Liver (tissue), 8 donors: ENCODE measurements at regions not wholly inside any gene's neighbourhood (a gene's known extent, or its start where the extent isn't known, plus 50 kb on each side); places are given as distances from the start of the nearest gene placed in this dataset.

ENCODE experiments used
- DNase-seq: peaks from one replicate; pipeline ENCODE4 v3.0.0-alpha.2; 2017; ENCODE audit warnings: low spot score
- H3K27ac ChIP-seq, 2 donors: one replicate each; pipeline ENCODE4 v1.7.0; 2013; ENCODE audit warnings: inconsistent platforms in 2 of 2, low read length in 2 of 2, control low read depth in 1 of 2, low read depth in 1 of 2, mild to moderate bottlenecking in 1 of 2
- H3K27me3 ChIP-seq, 4 donors: one replicate each; pipeline versions ENCODE4 v1.6.1 to v1.7.0; 2013; ENCODE audit warnings: low read length in 3 of 4, inconsistent platforms in 1 of 4, mild to moderate bottlenecking in 1 of 4, moderate library complexity in 1 of 4; ENCODE audit not compliant: control insufficient read depth in 4 of 4, insufficient read depth in 4 of 4
- H3K36me3 ChIP-seq, 4 donors: one replicate each; pipeline versions ENCODE4 v1.6.1 to v1.7.0; 2013; ENCODE audit warnings: low read length in 3 of 4, mild to moderate bottlenecking in 3 of 4, low read depth in 1 of 4, moderate library complexity in 1 of 4; ENCODE audit not compliant: control insufficient read depth in 4 of 4, insufficient read depth in 3 of 4
- H3K4me1 ChIP-seq, 4 donors: one replicate each; pipeline versions ENCODE4 v1.6.1 to v1.7.0; 2013; ENCODE audit warnings: low read length in 3 of 4, mild to moderate bottlenecking in 3 of 4, moderate library complexity in 1 of 4; ENCODE audit not compliant: control insufficient read depth in 4 of 4, insufficient read depth in 4 of 4
- H3K4me3 ChIP-seq, 3 donors: one replicate each; pipeline versions ENCODE4 v1.6.1 to v1.7.0; 2013; ENCODE audit warnings: low read length in 3 of 3, control low read depth in 1 of 3, low read depth in 1 of 3, mild to moderate bottlenecking in 1 of 3
- H3K9ac ChIP-seq, 2 donors: one replicate each; pipeline ENCODE4 v1.7.0; 2013; ENCODE audit warnings: low read length in 2 of 2, mild to moderate bottlenecking in 2 of 2, moderate library complexity in 2 of 2, control low read depth in 1 of 2, low read depth in 1 of 2
- H3K9me3 ChIP-seq, 4 donors: one replicate each; pipeline versions ENCODE4 v1.6.1 to v1.7.0; 2013; ENCODE audit warnings: low read length in 3 of 4; ENCODE audit not compliant: control insufficient read depth in 4 of 4
- EGR1 ChIP-seq, 2 donors: IDR thresholded peaks; 2 replicates each; pipeline ENCODE4 v1.6.1; 2016 to 2018; ENCODE audit warnings: antibody characterized with exemption in 2 of 2, low read depth in 2 of 2
- FOXA1 ChIP-seq: IDR thresholded peaks from 2 replicates; pipeline ENCODE4 v1.6.1; 2016; ENCODE audit warnings: antibody characterized with exemption
- FOXA2 ChIP-seq: IDR thresholded peaks from 2 replicates; pipeline ENCODE4 v1.6.1; 2016; ENCODE audit warnings: antibody characterized with exemption
- JUND ChIP-seq, 2 donors: IDR thresholded peaks; 2 replicates each; pipeline ENCODE4 v1.6.1; 2016; ENCODE audit warnings: antibody characterized with exemption in 2 of 2
- RAD21 ChIP-seq, 2 donors: IDR thresholded peaks; 2 replicates each; pipeline ENCODE4 v1.6.1; 2016; ENCODE audit warnings: antibody characterized with exemption in 2 of 2, mild to moderate bottlenecking in 2 of 2
- RXRA ChIP-seq, 2 donors: IDR thresholded peaks; 2 replicates each; pipeline ENCODE4 v1.6.1; 2017 to 2018; ENCODE audit warnings: antibody characterized with exemption in 2 of 2, mild to moderate bottlenecking in 1 of 2
- TAF1 ChIP-seq: conservative IDR thresholded peaks from 2 replicates; pipeline ENCODE4 v1.6.1; 2016; ENCODE audit warnings: antibody characterized with exemption, mild to moderate bottlenecking
- YY1 ChIP-seq: IDR thresholded peaks from 2 replicates; pipeline ENCODE4 v1.6.1; 2016; ENCODE audit warnings: antibody characterized with exemption, mild to moderate bottlenecking
- WGBS: extraction: QIAGEN DNeasy Blood & Tissue Kit; methylation state at CpG from one replicate; pipeline ENCODE4 v1.1.7; 2013; 5-methylcytosine and 5-hydroxymethylcytosine counted together
- TF ChIP-seq, protein P1 (sequence below): fragments of 150-350 bp; IDR thresholded peaks from 2 replicates; pipeline ENCODE4 v1.5.1; 2017; ENCODE audit warnings: improper control_type of control experiment, low read depth, low read length; ENCODE audit not compliant: missing input control
- TF ChIP-seq, protein P2 (sequence below): IDR thresholded peaks from 2 replicates; pipeline ENCODE4 v1.6.1; 2016; ENCODE audit warnings: antibody characterized with exemption, mild to moderate bottlenecking
- TF ChIP-seq, protein P3 (sequence below): IDR thresholded peaks from 2 replicates; pipeline ENCODE4 v1.6.1; 2016; ENCODE audit warnings: antibody characterized with exemption
- donor health status: healthy.
- donor health status: healthy.
- donor health status: healthy.
- donor health status: healthy.
- donor health status: healthy.

DNA sequence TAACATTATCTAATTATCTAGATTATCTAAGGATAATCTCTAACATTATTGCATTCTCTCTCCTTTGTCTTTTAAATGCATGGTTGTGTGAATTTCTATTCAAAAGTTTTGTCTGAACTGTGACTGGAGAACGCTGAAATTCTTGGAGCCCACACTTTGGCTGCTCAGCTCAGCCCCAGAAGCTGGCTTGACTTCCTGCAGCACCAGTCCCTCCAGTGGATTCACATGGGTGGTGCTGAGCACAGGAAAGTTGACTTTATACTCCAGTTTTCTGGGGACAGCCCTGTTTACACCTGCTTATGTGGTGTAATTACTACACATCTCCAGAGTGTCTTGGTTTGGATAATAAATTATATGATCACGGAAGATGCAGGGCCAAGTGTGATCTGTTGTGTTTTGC lies 255.1 kb upstream of the NOX3 start:
- Histone ChIP-seq H3K9ac (no peak overlapping the region), H3K4me3 (no peak overlapping the region), H3K27me3 (no peaks in the 10 kb centered on the region), H3K4me1 (no peaks in the 10 kb centered on the region), H3K36me3 (no peaks in the 10 kb centered on the region), H3K27ac (no peak overlapping the region), H3K9me3 (no peaks in the 10 kb centered on the region)
- TF ChIP-seq, protein P1, sequence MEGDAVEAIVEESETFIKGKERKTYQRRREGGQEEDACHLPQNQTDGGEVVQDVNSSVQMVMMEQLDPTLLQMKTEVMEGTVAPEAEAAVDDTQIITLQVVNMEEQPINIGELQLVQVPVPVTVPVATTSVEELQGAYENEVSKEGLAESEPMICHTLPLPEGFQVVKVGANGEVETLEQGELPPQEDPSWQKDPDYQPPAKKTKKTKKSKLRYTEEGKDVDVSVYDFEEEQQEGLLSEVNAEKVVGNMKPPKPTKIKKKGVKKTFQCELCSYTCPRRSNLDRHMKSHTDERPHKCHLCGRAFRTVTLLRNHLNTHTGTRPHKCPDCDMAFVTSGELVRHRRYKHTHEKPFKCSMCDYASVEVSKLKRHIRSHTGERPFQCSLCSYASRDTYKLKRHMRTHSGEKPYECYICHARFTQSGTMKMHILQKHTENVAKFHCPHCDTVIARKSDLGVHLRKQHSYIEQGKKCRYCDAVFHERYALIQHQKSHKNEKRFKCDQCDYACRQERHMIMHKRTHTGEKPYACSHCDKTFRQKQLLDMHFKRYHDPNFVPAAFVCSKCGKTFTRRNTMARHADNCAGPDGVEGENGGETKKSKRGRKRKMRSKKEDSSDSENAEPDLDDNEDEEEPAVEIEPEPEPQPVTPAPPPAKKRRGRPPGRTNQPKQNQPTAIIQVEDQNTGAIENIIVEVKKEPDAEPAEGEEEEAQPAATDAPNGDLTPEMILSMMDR, result no peak
- TF ChIP-seq YY1 (no peak), RAD21 (IDR thresholded peaks at IDR 0.05) (no peak), EGR1 (IDR thresholded peaks at IDR 0.05; ENCODE audit: low read depth in 2 of 2) (no peak), FOXA1 (no peak), TAF1 (no peak), RXRA (IDR thresholded peaks at IDR 0.05) (no peak)
- TF ChIP-seq, protein P2, sequence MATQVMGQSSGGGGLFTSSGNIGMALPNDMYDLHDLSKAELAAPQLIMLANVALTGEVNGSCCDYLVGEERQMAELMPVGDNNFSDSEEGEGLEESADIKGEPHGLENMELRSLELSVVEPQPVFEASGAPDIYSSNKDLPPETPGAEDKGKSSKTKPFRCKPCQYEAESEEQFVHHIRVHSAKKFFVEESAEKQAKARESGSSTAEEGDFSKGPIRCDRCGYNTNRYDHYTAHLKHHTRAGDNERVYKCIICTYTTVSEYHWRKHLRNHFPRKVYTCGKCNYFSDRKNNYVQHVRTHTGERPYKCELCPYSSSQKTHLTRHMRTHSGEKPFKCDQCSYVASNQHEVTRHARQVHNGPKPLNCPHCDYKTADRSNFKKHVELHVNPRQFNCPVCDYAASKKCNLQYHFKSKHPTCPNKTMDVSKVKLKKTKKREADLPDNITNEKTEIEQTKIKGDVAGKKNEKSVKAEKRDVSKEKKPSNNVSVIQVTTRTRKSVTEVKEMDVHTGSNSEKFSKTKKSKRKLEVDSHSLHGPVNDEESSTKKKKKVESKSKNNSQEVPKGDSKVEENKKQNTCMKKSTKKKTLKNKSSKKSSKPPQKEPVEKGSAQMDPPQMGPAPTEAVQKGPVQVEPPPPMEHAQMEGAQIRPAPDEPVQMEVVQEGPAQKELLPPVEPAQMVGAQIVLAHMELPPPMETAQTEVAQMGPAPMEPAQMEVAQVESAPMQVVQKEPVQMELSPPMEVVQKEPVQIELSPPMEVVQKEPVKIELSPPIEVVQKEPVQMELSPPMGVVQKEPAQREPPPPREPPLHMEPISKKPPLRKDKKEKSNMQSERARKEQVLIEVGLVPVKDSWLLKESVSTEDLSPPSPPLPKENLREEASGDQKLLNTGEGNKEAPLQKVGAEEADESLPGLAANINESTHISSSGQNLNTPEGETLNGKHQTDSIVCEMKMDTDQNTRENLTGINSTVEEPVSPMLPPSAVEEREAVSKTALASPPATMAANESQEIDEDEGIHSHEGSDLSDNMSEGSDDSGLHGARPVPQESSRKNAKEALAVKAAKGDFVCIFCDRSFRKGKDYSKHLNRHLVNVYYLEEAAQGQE, result no peak
- TF ChIP-seq, protein P3, sequence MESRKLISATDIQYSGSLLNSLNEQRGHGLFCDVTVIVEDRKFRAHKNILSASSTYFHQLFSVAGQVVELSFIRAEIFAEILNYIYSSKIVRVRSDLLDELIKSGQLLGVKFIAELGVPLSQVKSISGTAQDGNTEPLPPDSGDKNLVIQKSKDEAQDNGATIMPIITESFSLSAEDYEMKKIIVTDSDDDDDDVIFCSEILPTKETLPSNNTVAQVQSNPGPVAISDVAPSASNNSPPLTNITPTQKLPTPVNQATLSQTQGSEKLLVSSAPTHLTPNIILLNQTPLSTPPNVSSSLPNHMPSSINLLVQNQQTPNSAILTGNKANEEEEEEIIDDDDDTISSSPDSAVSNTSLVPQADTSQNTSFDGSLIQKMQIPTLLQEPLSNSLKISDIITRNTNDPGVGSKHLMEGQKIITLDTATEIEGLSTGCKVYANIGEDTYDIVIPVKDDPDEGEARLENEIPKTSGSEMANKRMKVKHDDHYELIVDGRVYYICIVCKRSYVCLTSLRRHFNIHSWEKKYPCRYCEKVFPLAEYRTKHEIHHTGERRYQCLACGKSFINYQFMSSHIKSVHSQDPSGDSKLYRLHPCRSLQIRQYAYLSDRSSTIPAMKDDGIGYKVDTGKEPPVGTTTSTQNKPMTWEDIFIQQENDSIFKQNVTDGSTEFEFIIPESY, result no peak
- DNase-seq, result no peak
- 78% methylated on average over 2 of the region's 2 CpGs for WGBS

DNA sequence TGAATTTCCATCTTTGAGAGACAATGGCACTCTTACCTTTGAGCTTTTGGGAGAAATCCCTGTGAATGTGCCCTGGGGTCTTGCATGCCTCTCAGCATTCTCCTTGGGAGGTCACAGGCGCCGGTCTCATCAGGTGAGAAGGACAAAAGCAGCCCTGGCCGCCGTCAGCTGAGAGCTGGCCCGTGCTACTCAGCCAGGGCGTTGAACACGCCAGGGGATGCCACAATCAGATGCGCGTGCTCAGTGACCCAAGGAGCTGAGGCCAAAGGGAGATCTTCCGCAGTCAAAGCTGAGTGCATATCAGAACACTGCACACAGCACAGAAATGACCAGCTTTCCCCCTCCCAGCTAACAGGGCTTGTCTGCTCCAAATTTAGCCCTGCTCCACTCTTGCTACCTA lies 253.6 kb upstream of the NOX3 start:
- no peak for TF ChIP-seq JUND (IDR thresholded peaks at IDR 0.05)
- H3K4me1 ChIP-seq, result no peaks in the 10 kb centered on the region
- no peak overlapping the region for H3K9ac ChIP-seq
- H3K9me3 ChIP-seq, result no peaks in the 10 kb centered on the region
- 94% methylated on average over 10 of the region's 10 CpGs for WGBS
- H3K36me3 ChIP-seq, result no peaks in the 10 kb centered on the region
- H3K27ac ChIP-seq, result no peak overlapping the region
- no peaks in the 10 kb centered on the region for H3K27me3 ChIP-seq
- no peak overlapping the region for H3K4me3 ChIP-seq
- DNase-seq, result no peak

DNA sequence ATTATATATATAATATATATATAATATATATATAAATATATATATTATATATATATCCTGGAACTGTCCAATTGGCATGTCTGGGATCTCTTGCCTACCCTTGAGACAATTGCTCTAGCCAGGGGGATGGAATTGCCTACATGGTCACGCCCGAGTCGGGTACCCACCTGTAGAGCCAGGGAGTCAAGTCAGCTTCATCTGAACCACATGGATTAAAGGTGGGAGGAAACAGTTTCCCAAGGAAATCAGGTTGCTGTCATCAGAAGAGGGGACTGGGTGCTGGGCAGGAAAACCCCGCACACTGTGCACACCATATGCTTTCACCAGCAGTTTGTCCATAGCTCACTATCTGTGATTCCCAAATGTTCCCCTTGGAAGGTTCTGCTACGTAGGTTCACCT lies 252.5 kb upstream of the NOX3 start:
- no peak for TF ChIP-seq FOXA2
- Histone ChIP-seq H3K36me3 (no peaks in the 10 kb centered on the region), H3K4me3 (no peak overlapping the region), H3K4me1 (no peaks in the 10 kb centered on the region), H3K27me3 (no peaks in the 10 kb centered on the region), H3K27ac (no peak overlapping the region), H3K9me3 (no peaks in the 10 kb centered on the region), H3K9ac (no peak overlapping the region)
- DNase-seq, result no peak
- WGBS, result 96% methylated on average over 5 of the region's 5 CpGs
